ENCODE measurements at regions not wholly inside any gene's neighbourhood (a gene's known extent, or its start where the extent isn't known, plus 50 kb on each side); places are given as distances from the start of the nearest gene placed in this dataset.

- no peaks in the 10 kb centered on the region for H3K36me3 Mint-ChIP-seq (ENCODE audit: low read depth)
- no peaks in the 10 kb centered on the region for H3K9me3 Mint-ChIP-seq
- H3K27ac Mint-ChIP-seq, result no peak overlapping the region
- peak; percentile 24 for DNase-seq (ENCODE audit: low spot score)
- H3K27me3 Mint-ChIP-seq (ENCODE audit: low read depth), result peaks cover 12% of the 10 kb centered on the region
- no peak overlapping the region for H3K4me3 Mint-ChIP-seq
- no peaks in the 10 kb centered on the region for H3K4me1 Mint-ChIP-seq (ENCODE audit: low read depth)
Measured at GRCh38 chr4:53929955-53930798, 134.2 kb downstream of the CHIC2 start.

- Mint-ChIP-seq H3K27me3 (ENCODE audit: low read depth) (peaks cover 12% of the 10 kb centered on the region), H3K4me1 (ENCODE audit: low read depth) (no peaks in the 10 kb centered on the region)
Measured at GRCh38 chr4:53929311-53929710, 135.1 kb downstream of the CHIC2 start.

DNA sequence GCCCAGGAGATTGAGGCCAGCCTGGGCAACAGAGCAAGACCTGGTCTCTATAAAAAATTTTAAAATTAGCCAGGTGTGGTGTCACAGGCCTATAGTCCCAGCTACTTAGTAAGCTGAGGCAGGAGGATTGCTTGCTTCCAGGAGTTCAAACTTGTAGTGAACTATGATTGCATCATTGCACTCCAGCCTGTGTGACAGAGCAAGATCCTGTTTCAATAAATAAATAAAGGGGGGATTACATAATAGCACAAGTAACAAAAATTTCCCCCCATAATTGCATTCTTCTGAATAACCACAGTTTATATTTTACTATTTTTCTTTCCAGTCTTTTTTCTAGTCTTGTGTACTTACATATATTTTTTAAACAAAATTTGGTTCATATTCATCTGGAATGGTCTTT lies 135.6 kb downstream of the CHIC2 start:
- no peak for DNase-seq (ENCODE audit: low spot score)
- no peaks in the 10 kb centered on the region for H3K9me3 Mint-ChIP-seq
- H3K36me3 Mint-ChIP-seq (ENCODE audit: low read depth), result no peaks in the 10 kb centered on the region
- H3K27ac Mint-ChIP-seq, result no peak overlapping the region
- H3K4me3 Mint-ChIP-seq, result no peak overlapping the region
- no peaks in the 10 kb centered on the region for H3K4me1 Mint-ChIP-seq (ENCODE audit: low read depth)
- H3K27me3 Mint-ChIP-seq (ENCODE audit: low read depth), result peaks cover 12% of the 10 kb centered on the region

More at GRCh38 chr4:53929311-53929710, 135.1 kb downstream of the CHIC2 start:
- DNase-seq (ENCODE audit: low spot score), result no peak
- Mint-ChIP-seq H3K36me3 (ENCODE audit: low read depth) (no peaks in the 10 kb centered on the region), H3K9me3 (no peaks in the 10 kb centered on the region), H3K27ac (no peak overlapping the region), H3K4me3 (no peak overlapping the region)

DNA sequence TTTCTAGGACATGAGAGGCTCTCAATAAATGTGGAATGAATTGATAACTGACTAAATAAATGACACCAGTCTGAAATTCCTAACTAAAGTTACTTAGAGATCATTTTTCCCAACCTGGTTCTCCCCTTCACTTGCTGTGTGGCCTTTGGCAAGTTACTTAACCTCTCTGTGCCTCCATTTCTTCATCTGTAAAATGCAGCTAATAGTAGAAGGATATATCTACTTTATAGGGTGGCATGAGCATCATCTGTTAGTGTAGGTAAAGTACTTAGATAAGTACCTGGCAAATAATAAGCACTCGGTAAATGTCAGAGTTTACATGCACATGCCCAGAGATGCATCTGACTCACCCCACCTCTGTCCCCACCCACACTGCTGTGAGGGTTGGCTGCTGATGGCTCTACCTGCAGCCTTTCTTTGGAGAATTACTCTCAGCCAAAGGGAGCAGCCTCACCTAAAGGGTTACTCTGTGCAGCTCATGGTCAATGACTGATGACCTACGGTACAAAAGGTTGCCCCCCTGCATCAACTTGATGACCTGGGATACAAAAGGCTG lies 139.3 kb downstream of the CHIC2 start:
- Mint-ChIP-seq H3K27me3 (ENCODE audit: low read depth) (peaks cover 3% of the 10 kb centered on the region), H3K4me1 (ENCODE audit: low read depth) (no peaks in the 10 kb centered on the region), H3K27ac (no peak overlapping the region), H3K4me3 (no peak overlapping the region), H3K9me3 (no peaks in the 10 kb centered on the region), H3K36me3 (ENCODE audit: low read depth) (no peaks in the 10 kb centered on the region)
- no peak for DNase-seq (ENCODE audit: low spot score)

GRCh38 chr4:53924333-53925049 lies 139.9 kb downstream of the CHIC2 start:
- no peak overlapping the region for H3K27ac Mint-ChIP-seq
- H3K9me3 Mint-ChIP-seq, result no peaks in the 10 kb centered on the region
- peaks cover 3% of the 10 kb centered on the region for H3K27me3 Mint-ChIP-seq (ENCODE audit: low read depth)
- no peaks in the 10 kb centered on the region for H3K4me1 Mint-ChIP-seq (ENCODE audit: low read depth)
- no peak for DNase-seq (ENCODE audit: low spot score)
- no peaks in the 10 kb centered on the region for H3K36me3 Mint-ChIP-seq (ENCODE audit: low read depth)
- H3K4me3 Mint-ChIP-seq, result no peak overlapping the region

DNA sequence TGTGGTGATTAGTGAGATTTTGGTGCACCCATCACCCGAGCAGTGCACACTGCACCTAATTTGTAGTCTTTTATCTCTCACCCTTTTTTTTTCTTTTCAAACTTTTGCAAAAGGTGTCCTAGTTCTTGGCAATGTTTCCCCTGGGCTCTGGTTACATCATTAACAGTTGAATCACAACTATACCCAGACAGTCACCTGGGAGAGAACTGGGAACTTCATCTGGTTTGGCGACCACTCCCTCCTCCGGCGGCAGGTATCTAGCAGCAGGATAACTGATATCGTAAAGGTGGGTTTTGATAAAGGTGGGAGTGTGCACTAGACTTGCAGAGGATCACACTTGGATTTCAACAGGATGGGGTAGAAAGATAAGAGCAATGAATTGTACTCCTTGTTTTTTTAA lies 140.5 kb downstream of the CHIC2 start:
- Mint-ChIP-seq H3K9me3 (no peaks in the 10 kb centered on the region), H3K27me3 (ENCODE audit: low read depth) (peaks cover 5% of the 10 kb centered on the region), H3K27ac (no peak overlapping the region), H3K4me1 (ENCODE audit: low read depth) (no peaks in the 10 kb centered on the region), H3K4me3 (no peak overlapping the region), H3K36me3 (ENCODE audit: low read depth) (no peaks in the 10 kb centered on the region)
- DNase-seq (ENCODE audit: low spot score), result no peak

DNA sequence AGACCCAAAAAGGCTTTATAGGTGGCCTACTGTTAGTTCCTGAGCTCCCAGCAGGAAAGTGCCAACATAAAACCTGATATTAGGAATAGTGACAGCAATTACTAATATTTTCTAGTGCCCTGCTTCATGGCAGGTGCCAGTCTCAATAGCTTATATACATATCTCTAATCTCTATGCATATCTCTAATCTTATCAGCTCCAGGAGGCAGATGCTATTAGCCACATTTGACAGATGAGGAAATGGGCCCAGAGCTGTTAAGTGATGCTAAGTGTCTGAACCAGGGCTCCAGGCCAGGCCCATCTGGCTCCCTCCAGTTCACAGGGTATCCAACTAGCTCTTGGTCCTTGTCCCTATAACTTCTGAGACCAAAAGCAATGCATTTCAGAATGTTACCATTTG lies 142.5 kb downstream of the CHIC2 start:
- Mint-ChIP-seq H3K27me3 (ENCODE audit: low read depth) (peaks cover 3% of the 10 kb centered on the region), H3K9me3 (no peaks in the 10 kb centered on the region), H3K36me3 (ENCODE audit: low read depth) (no peaks in the 10 kb centered on the region), H3K4me1 (ENCODE audit: low read depth) (peaks cover 4% of the 10 kb centered on the region), H3K4me3 (no peak overlapping the region), H3K27ac (no peak overlapping the region)
- no peak for DNase-seq (ENCODE audit: low spot score)

DNA sequence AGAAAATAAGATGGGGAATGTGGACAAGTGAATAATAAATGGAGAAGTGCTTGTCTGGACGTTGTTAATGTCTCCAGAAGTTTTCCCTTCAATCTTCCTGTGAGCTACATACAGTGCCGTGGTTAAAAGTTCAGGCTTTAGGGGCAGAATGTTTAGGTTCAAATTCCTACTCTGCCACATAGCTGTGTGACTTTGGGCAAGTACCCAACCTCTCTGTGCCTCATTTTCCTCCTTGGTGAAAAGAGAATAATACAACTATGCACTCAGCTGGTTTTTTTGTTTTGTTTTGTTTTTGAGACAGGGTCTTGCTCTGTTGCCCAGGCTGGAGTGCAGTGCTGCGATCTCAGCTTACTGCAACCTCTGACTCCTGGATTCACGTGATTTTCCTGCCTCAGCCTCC lies 143.5 kb downstream of the CHIC2 start:
- Mint-ChIP-seq H3K27me3 (ENCODE audit: low read depth) (peaks cover 3% of the 10 kb centered on the region), H3K27ac (no peak overlapping the region), H3K9me3 (no peaks in the 10 kb centered on the region), H3K36me3 (ENCODE audit: low read depth) (no peaks in the 10 kb centered on the region), H3K4me1 (ENCODE audit: low read depth) (peaks cover 4% of the 10 kb centered on the region), H3K4me3 (no peak overlapping the region)
- DNase-seq (ENCODE audit: low spot score), result no peak

GRCh38 chr4:53920116-53920515 lies 144.3 kb downstream of the CHIC2 start:
- H3K9me3 Mint-ChIP-seq, result no peaks in the 10 kb centered on the region
- no peak overlapping the region for H3K4me3 Mint-ChIP-seq
- H3K36me3 Mint-ChIP-seq (ENCODE audit: low read depth), result no peaks in the 10 kb centered on the region
- H3K27me3 Mint-ChIP-seq (ENCODE audit: low read depth), result peaks cover 3% of the 10 kb centered on the region
- no peak for DNase-seq (ENCODE audit: low spot score)
- peaks cover 5% of the 10 kb centered on the region for H3K4me1 Mint-ChIP-seq (ENCODE audit: low read depth)
- H3K27ac Mint-ChIP-seq, result no peak overlapping the region

GRCh38 chr4:53919535-53919934 lies 144.9 kb downstream of the CHIC2 start:
- Mint-ChIP-seq H3K27me3 (ENCODE audit: low read depth) (peaks cover 3% of the 10 kb centered on the region), H3K9me3 (no peaks in the 10 kb centered on the region)
- no peak for DNase-seq (ENCODE audit: low spot score)

DNA sequence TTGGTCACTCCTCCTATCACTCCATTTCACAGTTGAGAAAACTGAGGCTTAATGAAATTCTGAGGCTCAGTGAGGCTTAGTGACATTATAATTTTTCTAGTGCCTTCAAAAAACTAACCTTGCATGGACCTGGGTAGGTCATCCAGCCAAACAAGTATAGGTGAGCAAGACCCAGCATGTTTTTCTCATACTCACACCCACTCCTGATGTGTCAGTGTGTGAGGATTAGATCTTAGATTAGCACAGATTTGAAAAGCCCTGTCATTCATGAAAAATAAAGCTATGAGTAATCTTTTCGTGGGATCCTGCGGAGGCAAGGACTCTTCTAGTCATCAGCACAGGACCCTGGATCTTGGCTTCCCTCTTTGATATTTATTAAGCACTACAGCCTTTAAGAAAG lies 146.7 kb downstream of the CHIC2 start:
- Mint-ChIP-seq H3K27me3 (ENCODE audit: low read depth) (peaks cover 4% of the 10 kb centered on the region), H3K27ac (no peak overlapping the region), H3K36me3 (ENCODE audit: low read depth) (no peaks in the 10 kb centered on the region), H3K4me3 (no peak overlapping the region), H3K4me1 (ENCODE audit: low read depth) (peaks cover 5% of the 10 kb centered on the region), H3K9me3 (no peaks in the 10 kb centered on the region)
- DNase-seq (ENCODE audit: low spot score), result peak; percentile 7

More at GRCh38 chr4:53919535-53919934, 144.9 kb downstream of the CHIC2 start:
- Mint-ChIP-seq H3K27ac (no peak overlapping the region), H3K4me3 (no peak overlapping the region), H3K36me3 (ENCODE audit: low read depth) (no peaks in the 10 kb centered on the region), H3K4me1 (ENCODE audit: low read depth) (peaks cover 5% of the 10 kb centered on the region)

- H3K9me3 Mint-ChIP-seq, result no peaks in the 10 kb centered on the region
- peaks cover 5% of the 10 kb centered on the region for H3K4me1 Mint-ChIP-seq (ENCODE audit: low read depth)
- peaks cover 5% of the 10 kb centered on the region for H3K27me3 Mint-ChIP-seq (ENCODE audit: low read depth)
- H3K4me3 Mint-ChIP-seq, result no peak overlapping the region
- H3K27ac Mint-ChIP-seq, result no peak overlapping the region
- H3K36me3 Mint-ChIP-seq (ENCODE audit: low read depth), result no peaks in the 10 kb centered on the region
- DNase-seq (ENCODE audit: low spot score), result no peak
Measured at GRCh38 chr4:53916431-53916889, 147.9 kb downstream of the CHIC2 start.

DNA sequence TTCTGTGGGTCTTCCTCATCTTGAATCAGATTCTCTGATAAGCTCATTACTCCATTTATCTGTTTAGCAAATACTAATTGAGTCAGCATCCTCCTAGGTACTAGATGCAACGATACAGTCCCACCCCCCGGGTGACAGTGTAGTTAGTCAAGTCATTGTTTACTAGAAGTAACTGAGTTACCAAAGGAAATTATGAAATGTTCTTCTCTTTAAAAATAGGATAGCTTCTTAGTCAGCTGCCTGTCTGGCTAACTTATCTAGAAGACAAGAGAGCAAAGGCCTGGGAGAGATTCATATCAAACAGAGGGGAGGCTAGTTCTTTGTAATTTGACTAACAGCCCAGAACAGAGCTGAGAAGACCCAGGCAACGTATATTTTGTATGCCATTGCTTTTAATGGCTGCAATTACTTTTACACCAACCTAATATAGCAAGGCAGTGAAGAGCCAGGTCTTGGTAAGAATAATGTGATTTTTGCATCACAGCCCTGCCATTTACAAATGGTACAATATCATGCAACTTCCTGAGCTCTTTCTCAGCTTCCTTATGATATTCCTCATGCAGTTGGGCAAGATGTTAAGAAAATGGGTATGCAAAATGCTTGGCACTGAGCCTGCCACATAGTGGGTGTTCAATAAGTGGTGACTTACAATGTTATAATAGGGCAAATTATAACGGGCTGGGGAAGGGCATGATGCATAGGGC lies 149.9 kb downstream of the CHIC2 start:
- DNase-seq (ENCODE audit: low spot score), result peak; percentile 35
- H3K27ac Mint-ChIP-seq, result no peak overlapping the region
- no peaks in the 10 kb centered on the region for H3K9me3 Mint-ChIP-seq
- peaks cover 7% of the 10 kb centered on the region for H3K27me3 Mint-ChIP-seq (ENCODE audit: low read depth)
- peaks cover 5% of the 10 kb centered on the region for H3K4me1 Mint-ChIP-seq (ENCODE audit: low read depth)
- no peak overlapping the region for H3K4me3 Mint-ChIP-seq
- no peaks in the 10 kb centered on the region for H3K36me3 Mint-ChIP-seq (ENCODE audit: low read depth)

DNA sequence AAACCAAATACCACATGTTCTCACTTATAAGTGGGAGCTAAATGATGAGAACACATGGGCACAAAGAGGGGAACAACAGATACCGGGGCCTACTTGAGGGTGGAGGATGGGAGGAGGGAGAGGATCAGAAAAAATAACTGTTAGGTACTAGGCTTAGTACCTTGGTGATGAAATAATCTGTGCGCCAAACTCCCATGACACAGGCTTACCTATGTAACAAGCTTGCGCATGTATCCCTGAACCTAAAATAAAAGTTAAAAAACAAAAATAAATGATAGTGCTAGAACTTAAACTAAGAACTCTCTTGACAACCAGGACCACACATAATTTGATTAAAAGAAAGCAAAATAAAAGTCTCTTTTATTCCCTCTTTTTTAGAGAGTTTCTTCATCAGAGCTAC lies 150.6 kb downstream of the CHIC2 start:
- Mint-ChIP-seq H3K27ac (no peak overlapping the region), H3K4me1 (ENCODE audit: low read depth) (peaks cover 5% of the 10 kb centered on the region), H3K27me3 (ENCODE audit: low read depth) (peaks cover 4% of the 10 kb centered on the region), H3K9me3 (no peaks in the 10 kb centered on the region), H3K4me3 (no peak overlapping the region), H3K36me3 (ENCODE audit: low read depth) (no peaks in the 10 kb centered on the region)
- no peak for DNase-seq (ENCODE audit: low spot score)

Measured in T-helper 2 cell treated with Interferon-gamma antibody and Interleukin-4, amounts not matched to agents 5 μg/mL and 100 μg/mL, for 36 hours (primary cell).